Lower lobe of right lung (tissue), 2 donors: ENCODE measurements at regions not wholly inside any gene's neighbourhood (a gene's known extent, or its start where the extent isn't known, plus 50 kb on each side); places are given as distances from the start of the nearest gene placed in this dataset.

Experiments used
- ATAC-seq, 2 donors: fragments of 200-7000 bp; cut with Tn5 transposase; one replicate each; pipeline ENCODE4 v1.9.1; 2020 to 2022; ENCODE audit warnings: mild to moderate bottlenecking in 2 of 2, moderate library complexity in 2 of 2
- DNase-seq: peaks from one replicate; pipeline ENCODE4 v3.0.0-alpha.2; 2020
- H3K27ac ChIP-seq: fragments of 200-600 bp; one replicate; pipeline ENCODE4 v1.8.0; 2022
- H3K27me3 ChIP-seq: fragments of 200-600 bp; one replicate; pipeline ENCODE4 v1.8.0; 2022; ENCODE audit warnings: low read depth
- H3K36me3 ChIP-seq: fragments of 200-600 bp; one replicate; pipeline ENCODE4 v1.8.0; 2022; ENCODE audit warnings: mild to moderate bottlenecking
- H3K4me1 ChIP-seq: fragments of 200-600 bp; one replicate; pipeline ENCODE4 v1.8.0; 2022
- H3K4me3 ChIP-seq: fragments of 200-600 bp; one replicate; pipeline ENCODE4 v1.8.0; 2022; ENCODE audit warnings: mild to moderate bottlenecking
- H3K9me3 ChIP-seq: fragments of 200-600 bp; one replicate; pipeline ENCODE4 v1.8.0; 2022
- intact Hi-C: fragments of 100-400 bp; cut with DNase I; formaldehyde crosslinking; loops from one replicate; pipeline ENCODE4 v1.11.0; 2022
- TF ChIP-seq, protein P1 (sequence below): fragments of 200-600 bp; IDR thresholded peaks from one replicate; pipeline ENCODE4 v1.8.0; 2022; ENCODE audit warnings: antibody characterized with exemption, mild to moderate bottlenecking
- donor health status: DM: no; HTN: yes; CAD: no; lungs with severe emphysema.

DNA sequence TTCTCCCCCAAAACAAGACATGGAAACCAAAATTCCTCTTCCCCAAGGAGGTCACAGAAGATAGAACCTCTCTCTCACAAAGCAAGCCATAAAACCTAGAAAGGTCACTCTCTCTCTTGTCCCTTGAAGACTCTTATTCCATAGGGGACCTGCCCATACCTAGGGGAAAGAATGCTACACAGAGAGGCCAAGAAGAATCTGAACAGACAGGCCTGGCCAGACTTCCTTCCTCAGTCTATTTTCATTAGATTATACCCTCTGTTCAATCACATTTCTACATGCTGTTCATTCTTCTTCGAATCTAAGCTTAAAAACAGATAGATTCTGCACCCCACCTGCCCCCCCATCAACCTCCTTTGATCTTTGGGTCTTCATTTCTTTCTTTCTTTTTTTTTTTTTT, 206.8 kb downstream of the TLE4 start:
- no peaks in the 10 kb centered on the region for H3K9me3 ChIP-seq
- TF ChIP-seq, protein P1, sequence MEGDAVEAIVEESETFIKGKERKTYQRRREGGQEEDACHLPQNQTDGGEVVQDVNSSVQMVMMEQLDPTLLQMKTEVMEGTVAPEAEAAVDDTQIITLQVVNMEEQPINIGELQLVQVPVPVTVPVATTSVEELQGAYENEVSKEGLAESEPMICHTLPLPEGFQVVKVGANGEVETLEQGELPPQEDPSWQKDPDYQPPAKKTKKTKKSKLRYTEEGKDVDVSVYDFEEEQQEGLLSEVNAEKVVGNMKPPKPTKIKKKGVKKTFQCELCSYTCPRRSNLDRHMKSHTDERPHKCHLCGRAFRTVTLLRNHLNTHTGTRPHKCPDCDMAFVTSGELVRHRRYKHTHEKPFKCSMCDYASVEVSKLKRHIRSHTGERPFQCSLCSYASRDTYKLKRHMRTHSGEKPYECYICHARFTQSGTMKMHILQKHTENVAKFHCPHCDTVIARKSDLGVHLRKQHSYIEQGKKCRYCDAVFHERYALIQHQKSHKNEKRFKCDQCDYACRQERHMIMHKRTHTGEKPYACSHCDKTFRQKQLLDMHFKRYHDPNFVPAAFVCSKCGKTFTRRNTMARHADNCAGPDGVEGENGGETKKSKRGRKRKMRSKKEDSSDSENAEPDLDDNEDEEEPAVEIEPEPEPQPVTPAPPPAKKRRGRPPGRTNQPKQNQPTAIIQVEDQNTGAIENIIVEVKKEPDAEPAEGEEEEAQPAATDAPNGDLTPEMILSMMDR: no peak
- H3K36me3 ChIP-seq: no peaks in the 10 kb centered on the region
- no peaks in the 10 kb centered on the region for H3K27me3 ChIP-seq
- no peak overlapping the region for H3K4me3 ChIP-seq
- ATAC-seq: no peak
- no peak overlapping the region for H3K27ac ChIP-seq
- DNase-seq: no peak
- intact Hi-C loops: no loop called here
- H3K4me1 ChIP-seq: no peaks in the 10 kb centered on the region

DNA sequence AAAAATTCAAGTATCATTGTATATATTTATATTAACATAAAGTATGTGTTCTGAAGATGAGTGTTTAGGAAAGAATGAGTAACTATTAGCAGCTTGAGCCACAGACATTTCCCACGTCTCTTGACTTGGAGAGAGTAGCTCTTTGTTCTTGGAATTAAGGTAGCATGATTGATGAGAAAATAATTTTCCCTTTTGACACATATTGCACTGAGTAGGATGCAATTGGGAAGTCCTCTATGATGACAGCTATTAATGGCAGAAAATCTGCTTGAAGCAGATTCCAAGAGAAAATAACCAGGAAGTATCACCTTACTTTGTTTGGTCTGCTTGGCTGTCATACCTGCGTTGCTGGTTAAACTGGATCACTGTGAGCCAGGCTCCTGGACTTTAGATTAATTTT, 204.8 kb downstream of the TLE4 start:
- Histone ChIP-seq H3K9me3 (no peaks in the 10 kb centered on the region), H3K27ac (no peak overlapping the region), H3K27me3 (no peaks in the 10 kb centered on the region), H3K4me3 (no peak overlapping the region), H3K36me3 (no peaks in the 10 kb centered on the region), H3K4me1 (no peaks in the 10 kb centered on the region)
- intact Hi-C loops: no loop called here
- TF ChIP-seq, protein P1: no peak
- ATAC-seq (no peak), DNase-seq (no peak)
